Upper lobe of left lung (tissue), 6 donors: ENCODE measurements at regions not wholly inside any gene's neighbourhood (a gene's known extent, or its start where the extent isn't known, plus 50 kb on each side); places are given as distances from the start of the nearest gene placed in this dataset.

Experiments used
- ATAC-seq, 2 donors: fragments of 200-7000 bp; cut with Tn5 transposase; one replicate each; pipeline ENCODE4 v1.9.1; 2022; ENCODE audit warnings: mild to moderate bottlenecking in 2 of 2, moderate library complexity in 2 of 2; ENCODE audit not compliant: low FRiP score in 2 of 2
- DNase-seq, 2 donors: peaks; one replicate each; pipeline ENCODE4 v3.0.0-alpha.2; 2019 to 2020
- H3K27ac ChIP-seq, 4 donors: fragments of 200-600 bp; sonication (generic); one replicate each; pipeline ENCODE4 v1.5.1; 2016 to 2019
- H3K27me3 ChIP-seq, 4 donors: fragments of 200-600 bp; sonication (generic); one replicate each; pipeline ENCODE4 v1.5.1; 2017 to 2019
- H3K36me3 ChIP-seq, 4 donors: fragments of 200-600 bp; sonication (generic); one replicate each; pipeline ENCODE4 v1.5.1; 2016 to 2019
- H3K4me1 ChIP-seq, 4 donors: fragments of 200-600 bp; sonication (generic); one replicate each; pipeline ENCODE4 v1.5.1; 2018 to 2019
- H3K4me3 ChIP-seq, 4 donors: fragments of 200-600 bp; sonication (generic); one replicate each; pipeline ENCODE4 v1.5.1; 2017 to 2019; ENCODE audit warnings: mild to moderate bottlenecking in 2 of 4, moderate library complexity in 1 of 4
- H3K9me3 ChIP-seq, 4 donors: fragments of 200-600 bp; sonication (generic); one replicate each; pipeline ENCODE4 v1.5.1; 2018 to 2019
- CTCF ChIP-seq, 6 experiments: fragments of 450-650 bp in 4 of 6; fragments of 200-600 bp in 2 of 6; sonication (generic) in 2 of 6; IDR thresholded peaks; one replicate each; pipeline ENCODE4 v1.5.1; 2016 to 2019; ENCODE audit warnings: antibody characterized with exemption in 6 of 6
- EP300 ChIP-seq, 4 donors: sonication (generic); formaldehyde crosslinking; IDR thresholded peaks; one replicate each; pipeline ENCODE4 v1.5.1; 2017; ENCODE audit warnings: antibody characterized with exemption in 4 of 4, control low read depth in 2 of 4
- POLR2A ChIP-seq, 4 donors: fragments of 450-650 bp; IDR thresholded peaks; one replicate each; pipeline ENCODE4 v1.5.1; 2016 to 2017; ENCODE audit warnings: antibody characterized with exemption in 4 of 4, mild to moderate bottlenecking in 2 of 4
- POLR2AphosphoS5 ChIP-seq, 2 donors: sonication (generic); formaldehyde crosslinking; IDR thresholded peaks; one replicate each; pipeline ENCODE4 v1.5.1; 2017; ENCODE audit warnings: antibody characterized with exemption in 2 of 2
- WGBS, 2 donors: methylation state at CpG; one replicate each; pipeline ENCODE4 v1.1.5; 2017 to 2018; 5-methylcytosine and 5-hydroxymethylcytosine counted together
- donor health status: DM: no; HTN: no; CAD: no; lungs with moderate emphysema.
- donor health status: DM: no; HTN: yes; CAD: no; lungs with severe emphysema.

- H3K27ac ChIP-seq = no peak overlapping the region
- H3K27me3 ChIP-seq = no peaks in the 10 kb centered on the region
- no peaks in the 10 kb centered on the region for H3K36me3 ChIP-seq
- 44 to 52% methylated on average over 2 of the region's 2 CpGs for WGBS, 2 donors
- H3K4me3 ChIP-seq = no peak overlapping the region
- no peaks in the 10 kb centered on the region for H3K4me1 ChIP-seq
- no peak for ATAC-seq
- DNase-seq = no peak
- H3K9me3 ChIP-seq = no peaks in the 10 kb centered on the region
- TF ChIP-seq EP300 (IDR thresholded peaks at IDR 0.05) (no peak), POLR2AphosphoS5 (IDR thresholded peaks at IDR 0.05) (no peak), CTCF (IDR thresholded peaks at IDR 0.05) (no peak), POLR2A (IDR thresholded peaks at IDR 0.05) (no peak)
Measured at GRCh38 chr2:66271777-66272176, 163.1 kb upstream of the MEIS1 start.

GRCh38 chr2:66270247-66270646, 164.7 kb upstream of the MEIS1 start:
- H3K27me3 ChIP-seq = no peaks in the 10 kb centered on the region
- H3K27ac ChIP-seq = no peak overlapping the region
- TF ChIP-seq CTCF (IDR thresholded peaks at IDR 0.05) = no peak
- no peak for TF ChIP-seq POLR2AphosphoS5 (IDR thresholded peaks at IDR 0.05)
- TF ChIP-seq POLR2A (IDR thresholded peaks at IDR 0.05) = no peak
- no peak for TF ChIP-seq EP300 (IDR thresholded peaks at IDR 0.05)
- H3K9me3 ChIP-seq = no peaks in the 10 kb centered on the region
- H3K36me3 ChIP-seq = no peaks in the 10 kb centered on the region
- H3K4me3 ChIP-seq = no peak overlapping the region
- 92 to 96% methylated on average over 1 of the region's 1 CpG for WGBS, 2 donors
- ATAC-seq (no peak), DNase-seq (no peak)
- H3K4me1 ChIP-seq = no peaks in the 10 kb centered on the region

- Histone ChIP-seq H3K27me3 (no peaks in the 10 kb centered on the region), H3K9me3 (no peaks in the 10 kb centered on the region), H3K4me3 (no peak overlapping the region), H3K36me3 (no peaks in the 10 kb centered on the region), H3K4me1 (no peaks in the 10 kb centered on the region), H3K27ac (no peak overlapping the region)
- ATAC-seq (no peak), DNase-seq (no peak)
- 76 to 97% methylated on average over 1 of the region's 1 CpG for WGBS, 2 donors
- TF ChIP-seq POLR2A (IDR thresholded peaks at IDR 0.05) (no peak), CTCF (IDR thresholded peaks at IDR 0.05) (no peak), EP300 (IDR thresholded peaks at IDR 0.05) (no peak), POLR2AphosphoS5 (IDR thresholded peaks at IDR 0.05) (no peak)
Measured at GRCh38 chr2:66269166-66269565, 165.8 kb upstream of the MEIS1 start.

GRCh38 chr2:66268756-66269155, 166.2 kb upstream of the MEIS1 start:
- TF ChIP-seq POLR2A (IDR thresholded peaks at IDR 0.05) (no peak), POLR2AphosphoS5 (IDR thresholded peaks at IDR 0.05) (no peak), CTCF (IDR thresholded peaks at IDR 0.05) (no peak), EP300 (IDR thresholded peaks at IDR 0.05) (no peak)
- ATAC-seq (no peak), DNase-seq (no peak)
- Histone ChIP-seq H3K27ac (no peak overlapping the region), H3K36me3 (no peaks in the 10 kb centered on the region), H3K27me3 (no peaks in the 10 kb centered on the region), H3K4me3 (no peak overlapping the region), H3K4me1 (no peaks in the 10 kb centered on the region), H3K9me3 (no peaks in the 10 kb centered on the region)

GRCh38 chr2:66264354-66264753, 170.6 kb upstream of the MEIS1 start:
- no peaks in the 10 kb centered on the region for H3K9me3 ChIP-seq
- no peaks in the 10 kb centered on the region for H3K36me3 ChIP-seq
- ATAC-seq (no peak), DNase-seq (no peak)
- H3K4me3 ChIP-seq = no peak overlapping the region
- H3K27me3 ChIP-seq = no peaks in the 10 kb centered on the region
- WGBS, 2 donors = 89 to 90% methylated on average over 3 of the region's 3 CpGs
- H3K4me1 ChIP-seq = no peaks in the 10 kb centered on the region
- no peak for TF ChIP-seq POLR2AphosphoS5 (IDR thresholded peaks at IDR 0.05)
- no peak for TF ChIP-seq EP300 (IDR thresholded peaks at IDR 0.05)
- TF ChIP-seq POLR2A (IDR thresholded peaks at IDR 0.05) = no peak
- no peak for TF ChIP-seq CTCF (IDR thresholded peaks at IDR 0.05)
- no peak overlapping the region for H3K27ac ChIP-seq
